ENCODE measurements at regions not wholly inside any gene's neighbourhood (a gene's known extent, or its start where the extent isn't known, plus 50 kb on each side); places are given as distances from the start of the nearest gene placed in this dataset.
A peak's percentile ranks its signal among the peaks of the same experiment; 100 is the strongest.

GRCh38 chr2:12602661-12603060 is 114.1 kb upstream of the TRIB2 start:
- H3K36me3 ChIP-seq (ENCODE audit: low read depth): no peaks in the 10 kb centered on the region
- no peak overlapping the region for H3K4me3 ChIP-seq
- no peaks in the 10 kb centered on the region for H3K9me3 ChIP-seq
- H3K4me1 ChIP-seq (ENCODE audit: low read depth): no peaks in the 10 kb centered on the region
- intact Hi-C loops (cut with DNase I, micrococcal nuclease): no loop called here
- DNase-seq (no peak), ATAC-seq (no peak)
- TF ChIP-seq, protein P1, sequence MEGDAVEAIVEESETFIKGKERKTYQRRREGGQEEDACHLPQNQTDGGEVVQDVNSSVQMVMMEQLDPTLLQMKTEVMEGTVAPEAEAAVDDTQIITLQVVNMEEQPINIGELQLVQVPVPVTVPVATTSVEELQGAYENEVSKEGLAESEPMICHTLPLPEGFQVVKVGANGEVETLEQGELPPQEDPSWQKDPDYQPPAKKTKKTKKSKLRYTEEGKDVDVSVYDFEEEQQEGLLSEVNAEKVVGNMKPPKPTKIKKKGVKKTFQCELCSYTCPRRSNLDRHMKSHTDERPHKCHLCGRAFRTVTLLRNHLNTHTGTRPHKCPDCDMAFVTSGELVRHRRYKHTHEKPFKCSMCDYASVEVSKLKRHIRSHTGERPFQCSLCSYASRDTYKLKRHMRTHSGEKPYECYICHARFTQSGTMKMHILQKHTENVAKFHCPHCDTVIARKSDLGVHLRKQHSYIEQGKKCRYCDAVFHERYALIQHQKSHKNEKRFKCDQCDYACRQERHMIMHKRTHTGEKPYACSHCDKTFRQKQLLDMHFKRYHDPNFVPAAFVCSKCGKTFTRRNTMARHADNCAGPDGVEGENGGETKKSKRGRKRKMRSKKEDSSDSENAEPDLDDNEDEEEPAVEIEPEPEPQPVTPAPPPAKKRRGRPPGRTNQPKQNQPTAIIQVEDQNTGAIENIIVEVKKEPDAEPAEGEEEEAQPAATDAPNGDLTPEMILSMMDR (IDR thresholded peaks at IDR 0.05): no peak

- H3K9me3 ChIP-seq: no peaks in the 10 kb centered on the region
- no peaks in the 10 kb centered on the region for H3K36me3 ChIP-seq (ENCODE audit: low read depth)
- H3K4me3 ChIP-seq: no peak overlapping the region
- DNase-seq (no peak), ATAC-seq (no peak)
- no peaks in the 10 kb centered on the region for H3K4me1 ChIP-seq (ENCODE audit: low read depth)
- TF ChIP-seq, protein P1 (IDR thresholded peaks at IDR 0.05): no peak
- intact Hi-C loops (cut with DNase I, micrococcal nuclease): no loop called here
Observed at GRCh38 chr2:12603781-12604295, 112.9 kb upstream of the TRIB2 start.

GRCh38 chr2:12604341-12604740 is 112.4 kb upstream of the TRIB2 start:
- ATAC-seq (no peak), DNase-seq (no peak)
- no peaks in the 10 kb centered on the region for H3K9me3 ChIP-seq
- TF ChIP-seq, protein P1 (IDR thresholded peaks at IDR 0.05): no peak
- no peaks in the 10 kb centered on the region for H3K4me1 ChIP-seq (ENCODE audit: low read depth)
- intact Hi-C loops (cut with DNase I, micrococcal nuclease): no loop called here
- no peaks in the 10 kb centered on the region for H3K36me3 ChIP-seq (ENCODE audit: low read depth)
- no peak overlapping the region for H3K4me3 ChIP-seq

GRCh38 chr2:12605366-12605765 is 111.4 kb upstream of the TRIB2 start:
- TF ChIP-seq, protein P1 (IDR thresholded peaks at IDR 0.05): no peak
- Histone ChIP-seq H3K4me3 (no peak overlapping the region), H3K4me1 (ENCODE audit: low read depth) (no peaks in the 10 kb centered on the region), H3K36me3 (ENCODE audit: low read depth) (no peaks in the 10 kb centered on the region), H3K9me3 (no peaks in the 10 kb centered on the region)
- intact Hi-C loops (cut with DNase I, micrococcal nuclease): no loop called here
- DNase-seq (no peak), ATAC-seq (no peak)

- intact Hi-C loops (cut with DNase I, micrococcal nuclease): no loop called here
- ATAC-seq (no peak), DNase-seq (no peak)
- TF ChIP-seq, protein P1 (IDR thresholded peaks at IDR 0.05): no peak
- H3K36me3 ChIP-seq (ENCODE audit: low read depth): no peaks in the 10 kb centered on the region
- no peaks in the 10 kb centered on the region for H3K9me3 ChIP-seq
- no peak overlapping the region for H3K4me3 ChIP-seq
- no peaks in the 10 kb centered on the region for H3K4me1 ChIP-seq (ENCODE audit: low read depth)
Observed at GRCh38 chr2:12605936-12606335, 110.8 kb upstream of the TRIB2 start.

DNA sequence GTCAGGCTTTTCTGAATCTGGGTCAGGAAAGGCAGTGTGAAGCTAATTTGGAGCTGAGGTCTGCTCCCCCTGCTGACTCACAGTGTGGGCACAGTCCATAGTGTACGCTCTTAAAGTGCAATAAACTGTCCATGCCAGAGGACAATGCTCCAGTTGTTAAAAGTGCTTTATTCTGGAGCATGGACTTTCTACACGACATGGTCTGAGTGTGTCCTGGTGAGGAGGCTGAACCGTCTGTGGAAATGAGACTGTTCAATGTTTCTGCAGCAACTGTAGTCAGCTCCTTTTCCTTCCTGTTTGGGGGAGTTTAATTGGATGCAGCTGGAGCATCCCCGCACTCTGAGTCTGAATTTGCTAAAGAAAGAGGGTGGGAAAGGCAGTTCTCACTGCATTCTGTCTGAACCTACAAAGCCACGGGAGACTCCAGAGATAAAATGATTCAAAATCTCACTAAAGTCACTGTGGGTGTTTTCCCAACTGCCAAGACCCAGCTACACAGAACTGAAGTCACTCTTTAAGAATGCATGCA is 110.2 kb upstream of the TRIB2 start:
- ATAC-seq (peak; percentile 9), DNase-seq (no peak)
- Histone ChIP-seq H3K36me3 (ENCODE audit: low read depth) (no peaks in the 10 kb centered on the region), H3K4me1 (ENCODE audit: low read depth) (no peaks in the 10 kb centered on the region), H3K4me3 (no peak overlapping the region), H3K9me3 (no peaks in the 10 kb centered on the region)
- TF ChIP-seq, protein P1 (IDR thresholded peaks at IDR 0.05): no peak
- intact Hi-C loops (cut with DNase I, micrococcal nuclease): no loop called here

All from mucosa of descending colon (tissue), 3 donors.